Fibroblast of upper back skin (primary cell): ENCODE measurements at regions not wholly inside any gene's neighbourhood (a gene's known extent, or its start where the extent isn't known, plus 50 kb on each side); places are given as distances from the start of the nearest gene placed in this dataset.

ENCODE experiments used
- DNase-seq: peaks from one replicate; pipeline ENCODE4 v3.0.0-alpha.2; 2013

DNA sequence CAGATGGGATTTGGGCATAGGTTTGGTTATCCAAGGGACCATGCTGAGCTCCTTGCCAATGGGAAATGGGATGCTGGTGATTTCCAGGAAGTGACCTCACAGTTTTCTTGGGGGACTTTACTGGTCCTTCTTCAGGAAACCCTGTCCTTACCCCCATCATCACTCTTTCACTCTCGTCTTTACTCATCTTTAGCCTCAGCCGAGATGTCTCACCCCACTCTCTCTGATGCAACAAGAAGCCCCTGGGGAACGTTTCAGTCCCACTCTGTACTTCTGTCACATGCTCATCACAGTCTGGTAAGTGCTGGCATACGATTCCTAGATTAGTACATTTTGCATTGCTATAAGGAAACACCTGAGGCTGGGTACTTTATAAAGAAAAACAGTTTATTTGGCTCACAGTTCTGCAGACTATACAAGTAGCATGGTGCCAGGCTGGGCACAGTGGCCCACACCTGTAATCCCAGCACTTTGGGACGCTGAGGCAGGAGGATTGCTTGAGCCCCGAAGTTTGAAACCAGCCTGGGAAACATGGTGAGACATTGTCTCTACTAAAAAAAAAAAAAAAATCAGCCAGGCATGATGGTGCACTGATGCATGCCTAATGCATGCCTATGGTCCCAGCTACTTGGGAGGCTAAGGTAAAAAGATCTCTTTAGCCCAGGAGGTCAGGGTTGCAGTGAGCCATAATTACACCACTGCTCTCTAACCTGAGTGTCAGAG, 63.5 kb upstream of the VKORC1L1 start:
- DNase-seq, result no peak

DNA sequence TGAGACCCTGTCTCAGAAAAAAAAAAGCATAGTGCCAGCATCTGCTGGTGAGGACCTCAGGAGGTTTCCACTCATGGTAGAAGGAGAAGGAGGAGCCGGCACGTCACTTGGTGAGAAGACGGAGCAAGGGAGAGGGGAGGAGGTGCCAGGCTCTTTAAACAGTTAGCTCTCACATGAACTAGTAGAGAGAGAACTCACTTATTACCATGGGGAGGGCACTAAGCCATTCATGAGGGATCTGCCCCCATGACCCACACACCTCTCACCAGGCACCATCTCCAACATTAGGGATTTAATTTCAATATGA, 62.9 kb upstream of the VKORC1L1 start:
- no peak for DNase-seq

DNA sequence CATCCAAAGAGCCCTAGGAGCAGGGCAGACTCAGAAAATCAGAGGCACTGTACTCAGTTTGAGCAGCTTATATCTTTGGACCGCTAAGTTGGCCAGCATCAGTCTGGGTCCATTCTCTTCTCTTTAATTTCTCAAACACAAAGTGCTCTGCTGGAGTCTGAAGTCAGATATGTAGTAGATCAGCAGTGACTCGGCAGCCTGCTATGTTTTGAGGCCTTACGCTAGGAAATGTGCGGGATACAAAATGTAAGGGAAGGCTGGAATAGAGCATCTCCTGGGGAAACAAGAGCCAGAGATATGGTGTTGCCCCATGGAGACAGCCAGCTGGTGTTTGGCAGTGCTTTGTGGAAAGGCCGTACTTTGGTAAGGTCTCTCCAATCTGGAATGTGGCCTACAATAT, 60.6 kb upstream of the VKORC1L1 start:
- DNase-seq, result peak; percentile 17

DNA sequence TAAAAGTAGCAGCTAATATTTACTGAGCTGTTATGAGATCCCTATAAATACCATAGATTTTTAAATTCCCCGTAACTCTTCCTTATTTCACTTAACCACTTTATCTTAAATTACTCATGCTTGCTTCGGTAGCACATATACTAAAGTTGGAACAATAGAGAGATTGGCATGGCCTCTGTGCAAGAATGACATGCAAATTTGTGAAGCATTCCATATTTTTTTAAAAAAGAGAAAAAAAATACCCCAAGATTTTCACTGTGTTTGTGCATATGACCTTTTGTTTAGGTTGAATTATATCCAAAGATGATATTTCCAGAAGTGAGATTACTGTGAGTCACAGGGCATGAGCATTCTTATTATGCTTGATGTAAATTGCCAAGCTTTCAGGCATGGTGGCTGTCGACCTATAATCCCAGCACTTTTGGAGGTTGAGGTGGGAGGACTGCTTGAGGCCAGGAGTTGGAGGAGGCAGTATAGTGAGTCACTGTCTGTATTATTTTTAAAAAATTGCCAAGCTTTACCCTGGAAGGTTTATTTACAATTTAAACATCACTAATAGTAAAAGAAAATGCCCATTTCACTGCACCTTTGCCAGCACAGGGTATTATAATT, 58.2 kb upstream of the VKORC1L1 start:
- DNase-seq, result peak; percentile 3

DNA sequence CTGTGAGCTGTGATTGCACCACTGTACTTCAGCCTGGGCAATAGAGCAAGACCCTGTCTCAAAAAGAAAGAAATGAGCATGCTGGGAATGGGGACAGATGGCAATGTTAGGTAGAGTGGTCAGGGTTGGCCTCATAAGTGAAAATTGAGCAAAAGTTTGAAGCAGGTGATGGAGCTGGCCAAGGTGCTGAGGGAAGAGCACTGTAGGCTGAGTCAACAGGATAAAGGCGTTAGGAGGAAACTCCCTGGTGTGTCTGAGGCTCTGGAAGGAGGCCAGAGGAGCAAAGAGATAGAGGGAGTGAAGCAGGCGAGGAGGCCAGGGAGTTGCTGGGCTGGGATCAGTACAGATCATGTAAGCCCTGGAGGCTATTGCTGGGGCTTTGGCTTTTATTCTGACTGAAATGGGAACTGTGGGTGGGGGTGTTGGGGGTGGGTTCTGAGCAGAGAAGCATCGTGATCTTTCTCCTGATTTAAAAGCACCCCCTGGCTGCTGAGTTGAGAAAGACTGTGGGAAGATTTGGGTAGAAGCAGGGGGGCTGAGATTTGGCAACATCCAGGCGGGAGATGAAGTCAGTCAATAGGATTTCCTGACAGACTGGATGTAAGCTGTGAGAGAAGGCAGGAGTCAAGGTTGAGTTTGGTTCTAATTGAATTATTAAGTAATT, 52.5 kb upstream of the VKORC1L1 start:
- DNase-seq, result no peak
